ENCODE measurements at regions not wholly inside any gene's neighbourhood (a gene's known extent, or its start where the extent isn't known, plus 50 kb on each side); places are given as distances from the start of the nearest gene placed in this dataset.
"Not testable (repeated sequence)": the region's sequence is repeated elsewhere in the genome, so short reads cannot be mapped to it uniquely, and the experiment has no call there.

GRCh38 chr16:87156195-87156594, 161.0 kb downstream of the C16orf95 start:
- DNase-seq (ENCODE audit: low read depth): no peak

GRCh38 chr16:87160234-87160636, 157.0 kb downstream of the C16orf95 start:
- no peak for DNase-seq (ENCODE audit: low read depth)

GRCh38 chr16:87160701-87161337, 156.4 kb downstream of the C16orf95 start:
- no peak for DNase-seq (ENCODE audit: low read depth)

- DNase-seq (ENCODE audit: low read depth): not testable (repeated sequence)
Observed at GRCh38 chr16:87161410-87161809, 155.8 kb downstream of the C16orf95 start.

- DNase-seq (ENCODE audit: low read depth): no peak
Observed at GRCh38 chr16:87161822-87162676, 155.1 kb downstream of the C16orf95 start.

GRCh38 chr16:87162799-87163198, 154.4 kb downstream of the C16orf95 start:
- not testable (repeated sequence) for DNase-seq (ENCODE audit: low read depth)

GRCh38 chr16:87163637-87164036, 153.6 kb downstream of the C16orf95 start:
- DNase-seq (ENCODE audit: low read depth): no peak

- DNase-seq (ENCODE audit: low read depth): no peak
Observed at GRCh38 chr16:87165151-87165550, 152.0 kb downstream of the C16orf95 start.

GRCh38 chr16:87165885-87166284, 151.3 kb downstream of the C16orf95 start:
- DNase-seq (ENCODE audit: low read depth): no peak

GRCh38 chr16:87166321-87166720, 150.9 kb downstream of the C16orf95 start:
- DNase-seq (ENCODE audit: low read depth): no peak

GRCh38 chr16:87166934-87167333, 150.3 kb downstream of the C16orf95 start:
- no peak for DNase-seq (ENCODE audit: low read depth)

- DNase-seq (ENCODE audit: low read depth): no peak
Observed at GRCh38 chr16:87169509-87169995, 147.6 kb downstream of the C16orf95 start.

GRCh38 chr16:87170310-87170709, 146.9 kb downstream of the C16orf95 start:
- DNase-seq (ENCODE audit: low read depth): no peak

- no peak for DNase-seq (ENCODE audit: low read depth)
Observed at GRCh38 chr16:87171723-87172122, 145.5 kb downstream of the C16orf95 start.

GRCh38 chr16:87172632-87173031, 144.6 kb downstream of the C16orf95 start:
- no peak for DNase-seq (ENCODE audit: low read depth)

GRCh38 chr16:87173294-87173893, 143.8 kb downstream of the C16orf95 start:
- DNase-seq (ENCODE audit: low read depth): no peak

GRCh38 chr16:87174061-87174460, 143.1 kb downstream of the C16orf95 start:
- DNase-seq (ENCODE audit: low read depth): no peak

- DNase-seq (ENCODE audit: low read depth): no peak
Observed at GRCh38 chr16:87176735-87177134, 140.5 kb downstream of the C16orf95 start.

GRCh38 chr16:87177673-87178072, 139.5 kb downstream of the C16orf95 start:
- DNase-seq (ENCODE audit: low read depth): no peak

GRCh38 chr16:87178177-87178863, 138.9 kb downstream of the C16orf95 start:
- DNase-seq (ENCODE audit: low read depth): no peak

- peak; percentile 59 for DNase-seq (ENCODE audit: low read depth)
Observed at GRCh38 chr16:87178977-87179376, 138.2 kb downstream of the C16orf95 start.

- DNase-seq (ENCODE audit: low read depth): no peak
Observed at GRCh38 chr16:87180069-87180468, 137.1 kb downstream of the C16orf95 start.
